Transverse colon (tissue), 4 donors: ENCODE measurements at regions not wholly inside any gene's neighbourhood (a gene's known extent, or its start where the extent isn't known, plus 50 kb on each side); places are given as distances from the start of the nearest gene placed in this dataset.

Experiments
- DNase-seq: peaks from one replicate; pipeline ENCODE4 v3.0.0-alpha.2; 2019
- H3K27ac ChIP-seq, 4 donors: fragments of 200-600 bp; sonication (generic); 2 replicates each; pipeline ENCODE4 v1.5.1; 2016 to 2018; ENCODE audit warnings: inconsistent platforms in 4 of 4
- H3K27me3 ChIP-seq: fragments of 200-600 bp; sonication (generic); 2 replicates; pipeline ENCODE4 v1.5.1; 2017; ENCODE audit warnings: inconsistent platforms
- H3K36me3 ChIP-seq, 4 donors: fragments of 200-600 bp; sonication (generic); 2 replicates each; pipeline ENCODE4 v1.5.1; 2017 to 2019; ENCODE audit warnings: inconsistent platforms in 4 of 4
- H3K4me1 ChIP-seq, 4 donors: fragments of 200-600 bp; sonication (generic); 2 replicates each; pipeline ENCODE4 v1.5.1; 2017 to 2020; ENCODE audit warnings: inconsistent platforms in 4 of 4
- H3K4me3 ChIP-seq, 4 donors: fragments of 200-600 bp; sonication (generic); 1 replicate in 1 of 4; 2 replicates in 3 of 4; pipeline versions ENCODE4 v1.5.1 to v1.6.1; 2017 to 2019; ENCODE audit warnings: inconsistent platforms in 4 of 4
- H3K9me3 ChIP-seq, 2 donors: fragments of 200-600 bp; sonication (generic); 2 replicates each; pipeline ENCODE4 v1.5.1; 2017 to 2019; ENCODE audit warnings: inconsistent platforms in 2 of 2
- EP300 ChIP-seq: sonication (generic); formaldehyde crosslinking; IDR thresholded peaks from one replicate; pipeline ENCODE4 v1.6.1; 2017; ENCODE audit warnings: antibody characterized with exemption, low read depth
- POLR2A ChIP-seq: fragments of 450-650 bp; IDR thresholded peaks from one replicate; pipeline ENCODE4 v1.6.1; 2016; ENCODE audit warnings: antibody characterized with exemption, mild to moderate bottlenecking, moderate library complexity
- POLR2AphosphoS5 ChIP-seq, 3 donors: sonication (generic); formaldehyde crosslinking; IDR thresholded peaks; one replicate each; pipeline ENCODE4 v1.6.1; 2016; ENCODE audit warnings: antibody characterized with exemption in 3 of 3
- WGBS, 2 donors: methylation state at CpG; one replicate each; pipeline ENCODE4 v1.1.5; 2018; ENCODE audit warnings: low coverage in 1 of 2; 5-methylcytosine and 5-hydroxymethylcytosine counted together
- in situ Hi-C, 4 donors: fragments of 200-750 bp; cut with MboI; loops; one replicate each; pipeline versions ENCODE4 v1.15.0 to v1.15.1; 2017; ENCODE audit warnings: low sequenced_read_pairs in 3 of 4, low pct_ligation_motif_present in 1 of 4, low pct_unique_long_range_greater_than_20kb in 1 of 4
- intact Hi-C: fragments of 100-400 bp; cut with DNase I; formaldehyde crosslinking; loops from one replicate; pipeline ENCODE4 v1.15.1; 2023; ENCODE audit warnings: low total_unique reads
- TF ChIP-seq, protein P1 (sequence below), 5 experiments: fragments of 200-600 bp in 3 of 5; fragments of 450-650 bp in 2 of 5; sonication (generic) in 3 of 5; IDR thresholded peaks; 1 replicate in 2 of 5; 2 replicates in 3 of 5; pipeline ENCODE4 v1.5.1; 2016 to 2017; ENCODE audit warnings: antibody characterized with exemption in 5 of 5, inconsistent platforms in 3 of 5, mild to moderate bottlenecking in 2 of 5, moderate library complexity in 1 of 5

DNA sequence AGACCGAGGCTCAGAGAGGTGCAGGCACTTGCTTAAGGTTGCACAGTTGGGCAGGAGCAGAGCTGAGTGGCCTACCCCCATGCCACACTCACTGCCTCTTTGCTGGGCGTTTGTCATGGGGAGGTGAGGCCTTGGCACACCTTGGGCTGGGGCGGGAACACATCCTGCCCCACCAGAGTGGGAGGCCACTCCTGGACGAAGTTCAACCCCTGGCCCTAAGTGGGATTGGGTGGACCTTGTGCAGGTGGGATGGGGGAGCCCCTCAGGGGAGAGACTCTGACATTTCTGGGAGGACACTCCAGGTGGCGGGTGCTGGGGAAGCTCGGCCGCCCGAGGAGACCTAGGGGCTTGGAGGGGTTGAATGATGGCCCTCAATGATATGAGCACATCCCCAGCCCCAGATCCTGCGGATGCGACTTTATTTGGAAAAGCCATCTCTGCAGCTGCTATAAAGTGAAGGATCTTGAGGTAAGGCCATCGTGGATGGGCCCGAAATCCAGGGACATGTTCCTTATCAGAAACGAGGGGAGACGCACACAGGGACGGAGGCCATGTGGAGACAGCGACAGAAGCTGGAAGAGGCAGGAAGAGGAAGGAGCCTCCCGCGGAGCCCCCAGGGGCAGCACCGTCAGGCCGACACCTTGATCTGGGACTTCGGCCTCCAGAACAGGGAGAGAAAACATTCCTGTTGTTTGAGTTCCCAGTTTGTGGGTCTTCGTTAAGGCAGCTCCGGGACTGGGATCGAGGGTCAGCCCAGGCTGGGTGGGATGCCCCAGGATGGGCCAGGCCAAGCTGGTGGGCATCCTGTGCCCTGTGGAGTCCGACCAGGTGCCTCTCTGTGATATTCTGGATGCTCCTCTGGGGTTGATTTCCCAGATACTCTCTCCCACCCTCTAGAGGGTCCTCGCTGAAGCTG, 111.6 kb upstream of the LRPAP1 start:
- H3K36me3 ChIP-seq: no peaks in the 10 kb centered on the region
- no peak overlapping the region for H3K4me3 ChIP-seq
- no peak for TF ChIP-seq EP300
- H3K27ac ChIP-seq: no peak overlapping the region
- 82 to 85% methylated on average over 7 to 26 of the region's 26 CpGs for WGBS, 2 donors
- H3K27me3 ChIP-seq: no peaks in the 10 kb centered on the region
- intact Hi-C loops (no loop called here), in situ Hi-C loops (no loop called here)
- peaks cover 0 to 3% (median 0%) of the 10 kb centered on the region in 4 donors for H3K4me1 ChIP-seq
- DNase-seq: no peak
- H3K9me3 ChIP-seq: no peaks in the 10 kb centered on the region

DNA sequence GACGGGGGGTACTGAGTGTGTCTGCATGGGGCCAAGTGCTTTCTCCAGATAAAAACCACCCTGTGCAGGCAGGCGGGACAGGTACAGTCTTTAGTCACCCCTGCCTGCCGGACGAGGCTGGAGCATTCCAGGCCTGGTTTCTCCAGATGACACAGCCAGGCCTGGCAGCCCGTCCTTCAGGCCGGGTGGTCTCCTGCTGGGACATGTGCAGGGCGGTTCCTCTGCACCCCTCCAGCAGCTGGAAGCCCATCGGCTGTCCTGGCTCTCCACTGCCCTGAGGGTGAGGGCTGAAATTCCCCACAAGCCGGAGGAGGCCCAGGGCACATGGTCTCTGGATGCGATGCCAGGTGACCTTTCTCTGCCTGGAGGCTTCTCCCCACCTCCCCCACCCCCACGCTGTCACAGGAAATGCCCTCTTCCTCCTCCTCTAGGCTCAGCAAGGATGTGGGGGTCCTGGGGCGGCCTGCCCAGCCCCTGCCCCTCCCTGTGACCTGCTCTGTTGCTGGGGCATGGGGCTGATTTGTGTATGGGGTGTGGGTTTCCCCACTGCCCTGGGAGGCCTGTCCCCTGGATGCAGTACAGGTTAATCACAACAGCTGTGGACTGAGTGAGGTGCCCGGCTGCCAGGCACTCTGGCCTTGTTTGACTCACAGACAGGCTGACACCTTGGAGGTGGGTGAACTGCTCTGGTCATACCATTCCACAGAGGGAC, 110.7 kb upstream of the LRPAP1 start:
- H3K36me3 ChIP-seq: no peaks in the 10 kb centered on the region
- H3K9me3 ChIP-seq: no peaks in the 10 kb centered on the region
- H3K4me1 ChIP-seq: peaks cover 0 to 3% (median 0%) of the 10 kb centered on the region in 4 donors
- intact Hi-C loops (no loop called here), in situ Hi-C loops (no loop called here)
- DNase-seq: no peak
- H3K27ac ChIP-seq: no peak overlapping the region
- H3K27me3 ChIP-seq: no peaks in the 10 kb centered on the region
- TF ChIP-seq, protein P1, sequence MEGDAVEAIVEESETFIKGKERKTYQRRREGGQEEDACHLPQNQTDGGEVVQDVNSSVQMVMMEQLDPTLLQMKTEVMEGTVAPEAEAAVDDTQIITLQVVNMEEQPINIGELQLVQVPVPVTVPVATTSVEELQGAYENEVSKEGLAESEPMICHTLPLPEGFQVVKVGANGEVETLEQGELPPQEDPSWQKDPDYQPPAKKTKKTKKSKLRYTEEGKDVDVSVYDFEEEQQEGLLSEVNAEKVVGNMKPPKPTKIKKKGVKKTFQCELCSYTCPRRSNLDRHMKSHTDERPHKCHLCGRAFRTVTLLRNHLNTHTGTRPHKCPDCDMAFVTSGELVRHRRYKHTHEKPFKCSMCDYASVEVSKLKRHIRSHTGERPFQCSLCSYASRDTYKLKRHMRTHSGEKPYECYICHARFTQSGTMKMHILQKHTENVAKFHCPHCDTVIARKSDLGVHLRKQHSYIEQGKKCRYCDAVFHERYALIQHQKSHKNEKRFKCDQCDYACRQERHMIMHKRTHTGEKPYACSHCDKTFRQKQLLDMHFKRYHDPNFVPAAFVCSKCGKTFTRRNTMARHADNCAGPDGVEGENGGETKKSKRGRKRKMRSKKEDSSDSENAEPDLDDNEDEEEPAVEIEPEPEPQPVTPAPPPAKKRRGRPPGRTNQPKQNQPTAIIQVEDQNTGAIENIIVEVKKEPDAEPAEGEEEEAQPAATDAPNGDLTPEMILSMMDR (IDR thresholded peaks at IDR 0.05): no peak
- no peak for TF ChIP-seq POLR2A
- TF ChIP-seq POLR2AphosphoS5 (IDR thresholded peaks at IDR 0.05): no peak
- TF ChIP-seq EP300: no peak
- no peak overlapping the region for H3K4me3 ChIP-seq
- WGBS, 2 donors: 84% methylated on average over 12 of the region's 13 CpGs; no CpG with 5 or more reads in 1 of the 2 donors

GRCh38 chr4:3642056-3642630, 109.9 kb upstream of the LRPAP1 start:
- 96% methylated on average over 66 of the region's 66 CpGs; no CpG with 5 or more reads in 1 of the 2 donors for WGBS, 2 donors
- no peak for DNase-seq

DNA sequence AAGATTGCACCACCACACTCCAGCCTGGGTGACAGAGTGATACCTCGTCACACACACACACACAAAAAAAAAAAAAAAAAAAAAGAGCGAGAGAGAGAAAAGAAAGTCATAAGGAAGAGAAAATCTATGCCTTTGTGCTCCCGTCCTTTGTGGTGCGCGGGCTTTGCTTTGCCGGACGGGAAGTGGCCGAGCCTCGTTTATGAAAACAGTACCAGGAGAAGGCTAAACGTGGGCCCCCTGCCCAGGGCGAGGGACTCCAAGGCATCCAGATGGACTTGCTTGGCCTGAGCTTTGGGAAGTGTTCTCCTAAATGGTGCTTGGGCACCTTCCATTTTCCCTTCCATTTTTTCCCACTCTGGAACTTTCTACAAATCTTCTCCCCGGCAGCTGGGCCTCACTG, 109.3 kb upstream of the LRPAP1 start:
- Histone ChIP-seq H3K27ac (no peak overlapping the region), H3K4me3 (no peak overlapping the region), H3K36me3 (no peaks in the 10 kb centered on the region), H3K27me3 (no peaks in the 10 kb centered on the region), H3K9me3 (no peaks in the 10 kb centered on the region), H3K4me1 (peaks cover 0 to 3% (median 0%) of the 10 kb centered on the region in 4 donors)
- WGBS, 2 donors: 74 to 83% methylated on average over 4 to 12 of the region's 12 CpGs
- intact Hi-C loops: no loop called here
- in situ Hi-C loops: no loop called here
- TF ChIP-seq, protein P1 (IDR thresholded peaks at IDR 0.05): no peak
- TF ChIP-seq POLR2AphosphoS5 (IDR thresholded peaks at IDR 0.05) (no peak), POLR2A (no peak), EP300 (no peak)
- DNase-seq: no peak

More at GRCh38 chr4:3642056-3642630, 109.9 kb upstream of the LRPAP1 start:
- intact Hi-C loops (no loop called here), in situ Hi-C loops (no loop called here)
- peaks cover 0 to 3% (median 0%) of the 10 kb centered on the region in 4 donors for H3K4me1 ChIP-seq
- no peak overlapping the region for H3K4me3 ChIP-seq
- no peaks in the 10 kb centered on the region for H3K9me3 ChIP-seq
- no peak for TF ChIP-seq POLR2A
- TF ChIP-seq, protein P1 (IDR thresholded peaks at IDR 0.05): no peak
- TF ChIP-seq EP300: no peak
- no peak for TF ChIP-seq POLR2AphosphoS5 (IDR thresholded peaks at IDR 0.05)
- no peak overlapping the region for H3K27ac ChIP-seq
- no peaks in the 10 kb centered on the region for H3K36me3 ChIP-seq
- no peaks in the 10 kb centered on the region for H3K27me3 ChIP-seq
